NB4 (cell line): ENCODE measurements at regions not wholly inside any gene's neighbourhood (a gene's known extent, or its start where the extent isn't known, plus 50 kb on each side); places are given as distances from the start of the nearest gene placed in this dataset.
"Not testable (repeated sequence)": the region's sequence is repeated elsewhere in the genome, so short reads cannot be mapped to it uniquely, and the experiment has no call there.

ENCODE experiments used
- POLR2A ChIP-seq: IDR thresholded peaks from 2 replicates; pipeline ENCODE4 v1.6.1; 2011; ENCODE audit warnings: mild to moderate bottlenecking; ENCODE audit not compliant: insufficient read length; ENCODE audit errors: extremely low read depth
- TF ChIP-seq, protein P1 (sequence below): IDR thresholded peaks from 2 replicates; pipeline ENCODE4 v1.6.1; 2011; ENCODE audit warnings: low read depth, low read length
- TF ChIP-seq, protein P2 (sequence below): IDR thresholded peaks from one replicate; pipeline ENCODE4 v1.5.1; 2012; ENCODE audit warnings: low read depth, low read length

DNA sequence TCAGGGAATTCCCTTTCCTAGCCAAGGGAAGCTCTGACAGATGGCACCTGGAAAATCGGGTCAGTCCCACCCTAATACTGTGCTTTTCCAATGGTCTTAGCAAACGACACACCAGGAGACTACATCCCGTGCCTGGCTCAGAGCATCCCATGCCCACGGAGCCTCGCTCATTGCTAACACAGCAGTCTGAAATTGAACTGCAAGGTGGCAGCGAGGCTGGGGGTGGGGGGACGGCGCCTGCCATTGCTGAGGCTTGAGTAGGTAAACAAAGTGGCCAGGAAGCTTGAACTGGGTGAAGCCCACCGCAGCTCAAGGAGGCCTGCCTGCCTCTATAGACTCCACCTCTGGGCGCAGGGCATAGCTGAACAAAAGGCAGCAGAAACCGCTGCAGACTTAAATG lies 279.5 kb upstream of the LUZP2 start:
- TF ChIP-seq, protein P1, sequence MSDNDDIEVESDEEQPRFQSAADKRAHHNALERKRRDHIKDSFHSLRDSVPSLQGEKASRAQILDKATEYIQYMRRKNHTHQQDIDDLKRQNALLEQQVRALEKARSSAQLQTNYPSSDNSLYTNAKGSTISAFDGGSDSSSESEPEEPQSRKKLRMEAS, result not testable (repeated sequence)
- TF ChIP-seq, protein P2, sequence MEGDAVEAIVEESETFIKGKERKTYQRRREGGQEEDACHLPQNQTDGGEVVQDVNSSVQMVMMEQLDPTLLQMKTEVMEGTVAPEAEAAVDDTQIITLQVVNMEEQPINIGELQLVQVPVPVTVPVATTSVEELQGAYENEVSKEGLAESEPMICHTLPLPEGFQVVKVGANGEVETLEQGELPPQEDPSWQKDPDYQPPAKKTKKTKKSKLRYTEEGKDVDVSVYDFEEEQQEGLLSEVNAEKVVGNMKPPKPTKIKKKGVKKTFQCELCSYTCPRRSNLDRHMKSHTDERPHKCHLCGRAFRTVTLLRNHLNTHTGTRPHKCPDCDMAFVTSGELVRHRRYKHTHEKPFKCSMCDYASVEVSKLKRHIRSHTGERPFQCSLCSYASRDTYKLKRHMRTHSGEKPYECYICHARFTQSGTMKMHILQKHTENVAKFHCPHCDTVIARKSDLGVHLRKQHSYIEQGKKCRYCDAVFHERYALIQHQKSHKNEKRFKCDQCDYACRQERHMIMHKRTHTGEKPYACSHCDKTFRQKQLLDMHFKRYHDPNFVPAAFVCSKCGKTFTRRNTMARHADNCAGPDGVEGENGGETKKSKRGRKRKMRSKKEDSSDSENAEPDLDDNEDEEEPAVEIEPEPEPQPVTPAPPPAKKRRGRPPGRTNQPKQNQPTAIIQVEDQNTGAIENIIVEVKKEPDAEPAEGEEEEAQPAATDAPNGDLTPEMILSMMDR, result not testable (repeated sequence)
- not testable (repeated sequence) for TF ChIP-seq POLR2A
